GM18517 (cell line): ENCODE measurements at regions not wholly inside any gene's neighbourhood (a gene's known extent, or its start where the extent isn't known, plus 50 kb on each side); places are given as distances from the start of the nearest gene placed in this dataset.
A peak's percentile ranks its signal among the peaks of the same experiment; 100 is the strongest.

Experiments
- ATAC-seq: cut with Tn5 transposase; IDR thresholded peaks from one replicate; pipeline ENCODE4 v1.9.1; 2021; ENCODE audit warnings: mild to moderate bottlenecking, moderate library complexity; ENCODE audit not compliant: unreplicated experiment

DNA sequence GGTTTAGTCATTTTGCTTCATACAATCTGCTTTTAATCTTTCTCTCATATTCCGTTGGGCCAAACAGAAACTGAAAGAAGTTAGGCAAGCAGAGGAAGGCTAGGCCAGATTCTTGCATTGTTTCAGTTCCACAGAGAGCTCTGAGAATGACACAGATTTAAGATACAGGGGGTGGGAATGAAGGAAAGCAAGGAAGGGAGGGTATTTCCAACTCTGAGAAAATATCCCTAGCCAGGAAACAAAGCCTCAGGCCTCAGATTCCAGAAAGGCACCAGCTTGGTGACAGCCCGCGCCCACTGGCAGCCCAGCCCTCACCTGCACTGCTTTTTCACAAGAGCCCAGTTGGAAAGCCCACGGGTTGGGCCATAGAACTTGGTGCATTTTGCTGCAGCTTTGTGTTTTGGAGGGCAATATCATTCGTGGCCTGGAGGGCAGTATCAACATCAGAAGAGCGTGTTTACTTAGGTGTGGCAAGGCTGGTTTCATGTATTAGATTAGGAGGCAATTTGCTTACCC, 63.5 kb downstream of the ENC1 start:
- peak; percentile 76 for ATAC-seq

DNA sequence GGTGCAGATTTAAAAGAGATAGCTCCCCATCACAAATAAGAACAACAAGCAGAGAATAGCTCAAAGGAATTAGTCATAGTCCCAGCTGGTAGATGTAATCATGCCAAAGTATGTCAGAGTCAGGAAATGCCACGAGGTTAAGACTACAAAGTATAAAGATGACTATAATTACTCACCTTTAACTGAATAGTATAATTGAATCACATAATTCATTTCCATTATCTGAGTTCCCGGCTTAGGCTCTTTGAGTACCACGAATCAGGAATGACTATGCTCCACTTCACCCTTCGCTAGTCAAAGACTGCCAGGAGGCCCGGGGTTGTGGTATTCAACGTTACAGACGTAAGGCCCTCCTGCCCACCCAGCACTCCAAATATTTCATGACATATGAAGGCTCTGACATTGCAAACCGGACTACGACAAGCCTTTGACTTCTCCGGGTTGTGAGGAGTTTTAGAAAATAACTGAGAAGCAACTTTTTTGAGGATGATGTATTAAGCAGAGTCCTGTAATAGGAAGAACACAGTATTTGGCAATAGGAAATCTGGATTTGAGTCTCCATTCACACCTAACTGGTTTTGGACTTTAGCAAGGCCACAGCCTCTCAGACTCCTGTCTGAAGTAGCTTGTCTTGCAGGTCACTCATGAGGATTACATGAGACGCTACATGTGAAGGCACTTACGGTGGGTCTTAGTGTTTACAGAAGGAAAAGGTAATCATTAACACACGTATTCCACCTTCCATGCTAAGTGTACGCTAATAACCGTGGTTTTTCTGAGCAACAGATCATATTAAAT, 64.6 kb downstream of the ENC1 start:
- no peak for ATAC-seq

DNA sequence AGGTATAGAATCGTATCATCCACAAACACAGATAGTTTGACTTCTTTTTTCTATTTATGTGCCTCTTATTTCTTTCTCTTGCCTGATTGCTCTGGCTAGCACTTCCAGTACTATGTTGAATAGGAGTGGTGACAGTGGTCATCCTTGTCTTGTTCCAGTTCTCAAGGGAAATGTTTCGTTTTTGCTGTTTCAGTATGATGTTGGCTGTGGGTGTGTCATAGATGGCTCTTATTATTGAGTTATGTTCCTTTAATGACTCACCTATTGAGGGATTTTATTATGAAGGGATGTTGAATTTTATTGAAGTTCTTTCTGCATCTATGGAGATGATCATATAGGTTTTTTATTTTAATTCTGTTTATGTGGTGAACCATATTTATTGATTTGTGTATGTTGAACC, 70.3 kb downstream of the ENC1 start:
- no peak for ATAC-seq

DNA sequence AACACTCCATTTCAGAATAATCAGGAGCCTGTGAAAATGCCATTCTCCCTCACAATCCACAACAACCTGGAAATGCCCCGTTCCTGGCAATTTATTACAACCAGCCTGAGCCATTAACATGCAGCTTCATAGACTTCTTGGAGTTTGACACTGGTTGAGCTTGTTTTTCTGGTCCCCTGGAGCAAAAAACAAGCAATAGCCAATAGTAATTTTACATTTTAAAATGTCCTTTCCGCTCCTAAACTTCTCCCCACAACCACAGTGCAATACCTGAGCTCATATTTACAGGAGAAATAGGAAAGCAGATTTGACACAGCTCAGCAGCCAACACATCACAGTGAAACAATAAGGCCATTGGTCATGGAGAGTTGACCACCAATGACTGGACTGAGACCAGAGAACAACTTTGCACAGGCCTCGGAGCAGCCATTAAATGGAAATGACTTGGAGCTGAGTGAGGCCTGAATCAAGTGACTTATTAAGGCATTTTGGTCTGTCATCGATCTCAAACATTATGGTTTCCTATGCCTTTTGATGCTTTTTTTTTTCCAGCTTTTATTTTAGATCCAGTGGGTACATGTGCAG, 73.0 kb downstream of the ENC1 start:
- no peak for ATAC-seq

DNA sequence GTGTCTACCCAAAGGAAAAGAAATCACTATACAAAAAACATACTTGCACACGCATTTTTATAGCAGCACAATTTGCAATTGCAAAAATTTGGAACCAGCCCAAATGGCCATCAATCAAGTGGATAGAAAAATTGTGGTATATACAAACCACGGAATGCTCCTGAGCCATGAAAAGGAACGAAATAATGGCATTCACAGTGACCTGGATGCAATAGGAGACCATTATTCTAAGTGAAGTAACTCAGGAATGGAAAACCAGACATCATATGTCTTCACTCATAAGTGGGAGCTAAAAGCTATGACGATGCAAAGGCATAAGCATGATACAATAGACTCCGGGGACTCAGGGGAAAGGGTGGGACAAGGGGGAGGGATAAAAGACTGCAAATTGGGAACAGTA, 78.4 kb downstream of the ENC1 start:
- no peak for ATAC-seq

DNA sequence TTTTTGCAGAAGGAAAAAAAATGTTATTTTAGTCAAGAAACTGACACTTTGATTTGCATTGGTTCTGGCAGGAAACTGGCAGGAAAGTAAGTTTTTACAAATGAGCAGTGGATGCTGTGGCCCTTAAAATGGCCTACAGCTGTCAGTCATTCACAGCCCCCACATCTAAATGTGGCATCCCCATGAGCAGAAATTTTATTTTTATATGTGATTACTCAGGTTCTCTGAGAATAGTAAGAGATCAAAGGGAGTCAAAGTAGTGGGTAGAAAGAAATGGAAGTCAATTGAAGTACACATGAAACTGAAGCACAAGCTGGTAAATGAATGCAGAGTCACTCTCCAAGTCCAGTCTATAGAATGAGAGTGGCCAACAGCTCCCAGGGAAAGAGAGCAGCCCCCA, 80.3 kb downstream of the ENC1 start:
- ATAC-seq: no peak

DNA sequence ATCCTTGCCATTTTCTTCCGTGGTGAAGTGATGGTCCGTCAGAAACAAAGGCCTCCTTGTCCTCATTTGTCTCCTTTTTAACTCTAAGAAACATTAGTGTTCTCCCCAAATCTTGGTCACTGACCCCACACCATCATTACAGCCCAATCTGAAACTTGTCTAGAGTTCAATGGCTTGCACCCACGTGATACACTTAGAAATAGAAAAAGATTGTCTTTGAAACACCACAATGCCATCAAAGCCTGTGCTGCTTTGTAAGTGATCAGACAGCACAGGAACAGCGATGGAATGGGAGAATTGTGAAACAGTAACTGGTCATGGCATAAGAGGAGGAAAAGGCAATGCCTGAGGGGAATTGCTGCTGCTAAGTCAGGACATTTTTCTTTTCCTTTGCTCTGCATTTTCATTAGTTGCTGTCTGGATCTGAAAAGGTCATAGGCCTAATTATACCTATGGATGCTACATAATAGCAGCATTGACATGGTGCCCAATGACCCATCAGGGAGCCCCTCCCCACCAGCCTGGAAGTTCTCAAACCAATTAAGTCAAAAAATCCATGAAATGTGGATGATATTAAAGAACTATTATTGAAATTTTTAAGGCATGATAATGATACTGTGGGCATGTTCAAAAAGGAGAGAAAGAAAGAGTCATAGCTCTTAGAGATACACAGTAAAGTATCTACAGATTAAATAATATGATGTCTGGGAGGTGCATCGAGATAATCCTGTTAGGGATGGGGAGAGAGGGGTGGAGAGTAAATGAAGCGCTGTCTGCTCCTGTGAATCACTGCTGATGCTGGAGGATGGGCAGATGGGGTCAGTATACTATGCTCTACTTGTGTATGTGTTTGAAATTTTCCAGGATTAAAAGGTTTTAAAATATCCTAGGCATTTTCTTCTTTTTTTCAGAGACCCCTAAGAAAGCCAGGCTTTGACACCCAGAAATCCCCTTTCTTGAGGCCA, 83.6 kb downstream of the ENC1 start:
- ATAC-seq: no peak

DNA sequence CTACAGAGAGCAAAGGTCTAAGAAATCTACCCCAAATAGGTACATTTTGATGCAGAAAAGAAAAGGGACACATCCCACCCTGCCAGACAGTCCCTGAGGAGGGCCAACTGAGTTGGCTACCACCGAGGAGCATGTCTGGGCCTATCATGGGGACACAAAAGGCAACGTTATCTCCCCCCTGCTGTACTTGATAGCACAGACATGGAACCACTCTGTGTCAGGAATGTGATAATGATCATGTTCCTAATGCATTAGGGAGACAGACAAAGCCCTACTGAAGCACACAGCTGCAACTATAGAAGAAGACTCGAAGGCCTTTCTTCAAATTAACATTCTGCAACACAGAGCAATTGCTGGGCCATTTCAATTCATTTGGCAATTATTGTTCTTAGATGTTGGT, 84.5 kb downstream of the ENC1 start:
- no peak for ATAC-seq

DNA sequence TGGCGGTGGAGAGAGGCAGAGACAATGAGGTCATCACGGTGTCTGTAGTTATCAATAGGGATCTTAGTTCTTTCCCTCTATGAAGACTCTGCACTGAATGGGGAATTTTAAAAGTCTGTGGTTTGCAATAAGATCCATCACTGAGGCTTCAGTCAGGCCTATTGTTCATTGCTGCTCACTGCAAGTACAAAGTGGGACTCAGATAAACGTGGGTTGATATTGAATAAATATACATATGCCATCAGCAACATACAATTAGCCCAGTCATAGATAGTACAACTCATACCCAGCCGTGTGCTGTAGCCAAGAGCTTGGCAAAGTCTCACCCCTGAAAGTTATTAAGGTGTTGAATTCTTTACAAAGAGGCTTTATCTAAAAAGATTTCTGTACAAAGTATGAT, 88.4 kb downstream of the ENC1 start:
- no peak for ATAC-seq

DNA sequence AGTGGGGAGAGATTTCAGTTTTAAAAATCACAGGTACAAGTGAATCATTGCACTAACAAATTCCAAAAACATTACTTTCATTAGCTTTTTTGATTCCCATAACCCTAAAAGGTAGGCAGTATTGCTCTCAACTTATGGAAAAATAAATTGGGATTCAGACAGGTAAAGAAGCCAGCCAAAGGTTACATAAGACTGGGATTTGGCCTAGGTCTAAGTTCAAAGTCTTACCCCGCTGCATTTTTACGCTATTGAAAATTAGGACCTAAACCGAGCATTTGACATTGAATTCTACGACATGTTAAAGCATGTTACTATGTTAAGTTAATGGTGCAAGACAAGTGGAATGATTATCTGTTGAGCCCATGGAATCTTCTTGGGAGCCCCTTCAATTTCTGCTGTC, 89.6 kb downstream of the ENC1 start:
- ATAC-seq: no peak

DNA sequence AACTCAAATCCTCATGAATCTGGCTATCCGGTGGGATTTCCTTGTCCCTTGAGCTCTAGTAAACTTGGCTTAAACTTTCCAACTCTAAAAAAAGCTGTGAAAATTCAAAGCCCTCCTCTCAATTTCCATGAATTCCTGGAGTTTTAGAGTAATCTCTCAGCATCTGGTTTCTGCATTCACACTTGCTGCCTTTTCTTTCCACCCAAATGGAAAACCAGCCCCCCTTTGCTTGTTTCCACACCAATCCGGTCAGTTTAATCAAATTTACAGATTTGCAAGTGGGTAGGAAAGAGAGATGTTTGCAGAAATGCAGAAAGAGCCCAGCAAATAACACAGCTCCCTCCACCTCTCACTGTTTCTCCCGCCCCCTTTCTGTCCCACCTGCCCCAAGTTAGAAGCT, 91.1 kb downstream of the ENC1 start:
- ATAC-seq: no peak

DNA sequence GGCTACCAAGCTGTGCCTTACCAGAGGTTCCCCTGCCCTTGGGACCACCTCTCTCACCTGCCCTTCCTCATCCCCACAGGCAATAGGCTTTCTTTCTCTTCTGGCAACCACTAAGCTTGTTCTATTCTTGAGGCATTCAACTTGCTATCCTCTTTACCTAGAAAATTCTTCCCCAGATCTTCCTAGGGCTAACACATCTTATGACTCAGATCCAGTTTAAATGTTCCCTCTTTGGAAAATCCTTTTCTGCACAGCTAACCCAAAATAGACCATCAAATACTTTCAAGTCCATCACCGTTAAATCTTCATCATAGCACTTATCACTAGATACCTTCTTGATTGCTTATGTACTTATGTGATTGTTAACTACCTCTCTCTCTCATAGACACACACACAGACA, 93.7 kb downstream of the ENC1 start:
- no peak for ATAC-seq

DNA sequence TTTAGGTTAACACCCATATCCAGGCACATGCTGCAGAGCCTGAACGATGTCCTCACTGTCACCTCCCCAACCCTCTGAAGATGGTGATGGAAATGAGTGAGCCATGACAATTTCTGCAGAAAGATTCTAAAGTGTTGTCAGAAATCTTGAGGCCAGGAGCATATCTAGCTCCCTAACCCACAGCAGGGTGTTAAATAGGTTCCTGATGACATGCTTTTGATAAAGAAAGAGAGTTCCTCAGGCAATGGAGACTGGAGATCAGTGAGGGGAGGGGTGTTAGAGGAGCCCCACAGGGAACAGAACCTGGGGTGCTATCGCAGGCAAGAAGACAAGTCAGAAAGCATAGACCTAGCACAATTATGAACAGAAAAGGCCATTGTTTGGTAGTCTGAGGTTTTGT, 95.7 kb downstream of the ENC1 start:
- no peak for ATAC-seq

DNA sequence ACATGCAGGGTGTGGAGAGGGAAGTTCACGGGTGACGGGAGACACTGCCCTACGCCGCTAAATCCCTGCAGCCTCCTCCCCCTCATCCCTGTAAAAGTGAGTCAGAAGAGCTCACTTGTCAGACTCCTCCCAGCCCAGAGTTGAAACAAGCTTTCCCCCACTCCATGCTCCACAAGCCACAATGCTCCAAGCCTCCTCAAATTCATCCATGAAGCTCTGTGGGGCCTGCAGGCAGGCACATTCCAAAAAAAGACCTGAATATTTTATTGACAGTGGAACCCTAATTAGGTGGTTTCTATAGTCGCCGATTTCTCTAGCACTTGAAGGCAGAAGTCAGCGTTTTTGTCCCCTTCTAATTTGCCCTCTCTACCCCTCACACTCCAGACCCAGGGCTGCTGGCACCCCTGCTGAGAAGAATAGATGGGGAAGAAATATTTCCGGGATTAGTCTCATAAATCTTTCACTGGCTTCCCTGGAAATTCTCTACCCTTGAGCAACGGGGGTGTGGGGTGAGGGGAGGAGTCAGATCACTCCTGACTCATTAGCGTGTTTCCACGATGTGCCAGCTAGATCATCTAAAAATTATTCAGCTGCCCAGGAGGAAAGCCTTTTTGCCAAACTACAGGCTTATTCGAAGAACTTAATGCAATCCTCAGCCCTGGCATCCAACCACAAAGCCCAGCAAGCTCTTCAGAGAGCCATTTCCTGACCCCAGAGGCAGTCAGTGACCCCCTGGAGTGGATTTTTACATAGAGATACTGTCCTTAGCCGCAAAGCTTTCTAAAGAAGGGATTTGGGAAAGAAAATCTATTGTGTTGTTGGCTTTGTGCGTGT, 97.1 kb downstream of the ENC1 start:
- no peak for ATAC-seq

DNA sequence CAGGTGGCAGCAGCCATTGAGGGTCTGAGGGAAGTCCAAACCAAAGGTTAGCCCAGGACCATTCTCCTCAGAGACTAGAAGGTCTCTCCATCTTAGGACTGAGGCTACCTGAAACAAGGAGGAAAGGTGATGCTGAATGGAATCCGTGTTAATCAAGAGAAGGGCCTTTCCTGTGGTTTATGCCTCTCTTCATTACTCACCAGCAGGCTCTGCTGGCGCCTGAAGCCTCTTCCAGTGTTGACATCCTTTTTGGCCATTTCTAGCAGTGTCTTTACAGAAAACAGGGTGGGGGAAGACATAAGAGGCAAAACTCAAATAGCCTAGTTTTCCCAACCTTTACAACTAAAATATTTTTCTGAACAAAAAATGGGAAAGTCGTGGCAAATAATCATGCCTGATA, 98.0 kb downstream of the ENC1 start:
- no peak for ATAC-seq

DNA sequence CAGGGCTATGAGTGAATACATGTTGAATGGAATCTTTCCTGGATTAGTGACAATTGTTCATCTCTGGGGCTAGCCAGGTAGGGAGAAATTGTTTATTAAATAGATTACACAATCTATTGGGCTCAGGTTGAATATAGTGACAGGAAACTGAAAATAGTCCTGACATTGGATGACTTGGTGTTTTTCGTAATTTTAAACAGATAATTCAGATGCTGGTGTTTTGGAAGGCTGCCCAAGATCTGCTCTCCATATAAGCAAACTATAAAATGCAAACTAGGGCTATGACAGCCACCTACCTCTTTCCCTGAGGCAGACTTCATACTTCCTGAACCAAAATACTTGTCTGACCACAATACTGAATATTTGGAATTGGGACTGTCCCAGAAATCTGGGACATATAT, 99.1 kb downstream of the ENC1 start:
- ATAC-seq: no peak

DNA sequence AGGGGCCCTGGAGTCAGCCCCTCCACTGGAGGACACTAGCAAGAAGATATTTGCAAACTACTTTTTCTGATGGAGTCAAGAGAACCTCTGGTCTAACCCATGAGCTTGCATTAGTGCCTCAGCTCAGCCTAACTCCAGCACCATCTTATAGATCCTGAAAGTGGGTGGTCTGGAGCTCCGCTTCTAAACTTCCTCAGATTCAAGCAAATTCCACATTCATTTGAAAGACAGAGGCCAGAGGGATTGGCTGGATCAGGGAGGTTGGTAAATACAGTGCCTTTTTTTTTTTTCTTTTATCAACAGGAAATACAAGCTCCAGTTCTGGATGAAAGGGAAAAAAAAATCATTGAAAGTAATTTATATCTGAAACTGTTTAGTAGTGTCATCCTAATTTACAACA, 99.9 kb downstream of the ENC1 start:
- no peak for ATAC-seq

DNA sequence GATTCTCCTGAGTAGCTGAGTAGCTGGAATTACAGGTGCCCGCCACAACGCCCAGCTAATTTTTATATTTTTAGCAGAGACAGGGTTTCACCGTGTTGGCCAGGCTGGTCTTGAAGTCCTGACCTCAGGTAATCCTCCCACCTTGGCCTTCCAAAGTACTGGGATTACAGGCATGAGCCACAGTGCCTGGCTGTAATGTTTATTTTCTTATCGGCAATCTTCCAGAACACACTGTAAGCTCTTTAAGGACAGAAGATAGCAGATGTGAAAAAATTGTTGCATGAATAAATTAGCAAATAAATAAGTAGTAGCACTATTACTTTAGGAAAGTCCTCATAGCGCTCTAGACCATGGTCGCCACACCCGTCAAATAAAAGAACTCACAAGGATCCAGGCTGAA, 100.5 kb downstream of the ENC1 start:
- ATAC-seq: no peak

DNA sequence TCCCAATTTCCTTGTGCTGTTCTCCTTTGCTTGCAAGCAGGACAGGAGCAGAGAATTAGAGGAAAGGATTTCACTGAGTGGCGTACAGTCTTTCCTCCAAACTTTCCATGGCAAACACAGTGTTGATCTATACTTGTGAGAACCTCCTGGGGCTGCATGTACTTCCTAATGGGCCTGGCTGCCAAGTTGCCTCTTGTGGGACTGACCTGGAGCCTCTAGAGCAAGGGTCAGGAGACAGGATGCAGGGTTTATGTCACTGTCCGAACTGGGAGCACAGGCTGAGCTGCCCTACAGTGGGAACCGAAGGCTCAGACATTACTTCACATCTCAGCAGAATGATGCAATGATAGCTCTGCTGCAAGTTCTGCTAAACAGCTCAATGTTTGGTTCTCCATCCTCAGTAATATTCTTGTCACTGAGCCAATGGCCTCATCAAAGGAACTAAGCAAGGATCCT, 102.3 kb downstream of the ENC1 start:
- ATAC-seq: no peak

DNA sequence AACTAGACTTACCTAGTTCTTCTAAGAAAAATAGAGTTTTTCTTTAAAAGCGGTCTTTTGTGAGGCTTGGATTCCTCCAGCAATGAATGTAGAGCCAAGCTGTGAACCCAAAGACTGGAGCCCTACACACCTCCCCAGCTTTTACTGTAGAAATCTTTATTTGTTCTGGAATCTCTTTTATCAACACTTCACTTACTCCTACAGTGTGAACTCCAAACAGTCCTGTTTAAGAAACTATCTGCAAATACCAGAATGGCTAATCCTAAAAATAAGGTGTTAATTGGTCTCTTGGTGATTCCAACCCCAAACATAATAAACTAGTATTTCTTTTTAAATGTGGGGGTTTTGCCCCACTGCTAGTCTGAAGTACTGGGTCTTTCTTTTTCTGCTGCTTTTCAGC, 103.9 kb downstream of the ENC1 start:
- no peak for ATAC-seq

DNA sequence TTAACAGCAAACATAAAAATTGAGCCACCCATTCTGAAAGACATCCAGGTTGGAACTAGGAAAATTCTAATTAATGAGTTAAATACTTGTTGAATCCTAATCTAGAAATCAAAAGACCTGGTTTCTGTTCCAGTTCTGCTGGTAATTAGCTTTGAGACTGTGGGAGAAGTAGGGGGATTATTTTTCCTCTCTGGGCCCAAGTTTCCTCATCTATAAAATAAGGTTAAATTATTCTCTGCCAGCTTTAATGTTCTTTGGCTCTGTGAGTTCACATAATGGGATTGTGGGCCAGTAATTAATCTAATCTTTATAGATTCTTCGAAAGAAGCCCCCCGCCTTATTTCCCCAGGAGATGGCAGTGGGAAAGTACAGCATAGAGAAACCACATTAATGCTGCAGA, 104.6 kb downstream of the ENC1 start:
- ATAC-seq: no peak
